DOHH2 (cell line): ENCODE measurements at regions not wholly inside any gene's neighbourhood (a gene's known extent, or its start where the extent isn't known, plus 50 kb on each side); places are given as distances from the start of the nearest gene placed in this dataset.

Experiments used
- H3F3A ChIP-seq: fragments of 200-600 bp; sonication (generic), shearing (Covaris generic); 2 replicates; pipeline ENCODE4 v1.6.0; 2016; ENCODE audit warnings: antibody characterized with exemption, mild to moderate bottlenecking; ENCODE audit not compliant: control insufficient read depth, insufficient read depth
- H3K27ac ChIP-seq: fragments of 200-600 bp; sonication (generic); 2 replicates; pipeline ENCODE4 v1.5.1; 2014; ENCODE audit warnings: low read depth, mild to moderate bottlenecking, low read length, moderate library complexity
- H3K27me3 ChIP-seq: fragments of 200-600 bp; sonication (generic); 2 replicates; pipeline ENCODE4 v1.6.1; 2014; ENCODE audit warnings: mild to moderate bottlenecking, low read length, mixed read lengths; ENCODE audit not compliant: control insufficient read depth
- H3K36me3 ChIP-seq: fragments of 200-600 bp; sonication (generic); 2 replicates; pipeline ENCODE4 v1.6.1; 2014; ENCODE audit warnings: mild to moderate bottlenecking, low read length, moderate library complexity, mixed read lengths; ENCODE audit not compliant: control insufficient read depth
- H3K4me1 ChIP-seq: fragments of 200-600 bp; sonication (generic); 2 replicates; pipeline ENCODE4 v1.6.1; 2014; ENCODE audit warnings: mild to moderate bottlenecking, low read length, mixed read lengths; ENCODE audit not compliant: control insufficient read depth
- H3K4me2 ChIP-seq: fragments of 200-600 bp; sonication (generic); 2 replicates; pipeline ENCODE4 v1.6.0; 2014; ENCODE audit warnings: mild to moderate bottlenecking, low read length, moderate library complexity
- H3K4me3 ChIP-seq: fragments of 200-600 bp; sonication (generic); 2 replicates; pipeline ENCODE4 v1.5.1; 2014; ENCODE audit warnings: mild to moderate bottlenecking, low read length, mixed read lengths
- H3K79me2 ChIP-seq: fragments of 200-600 bp; sonication (generic); 2 replicates; pipeline ENCODE4 v1.6.1; 2014; ENCODE audit warnings: mild to moderate bottlenecking, low read length, mixed read lengths; ENCODE audit not compliant: control insufficient read depth
- H3K9me2 ChIP-seq: fragments of 200-600 bp; sonication (generic); replicated peaks from 2 replicates; pipeline ENCODE4 v1.6.1; 2014; ENCODE audit warnings: mild to moderate bottlenecking, low read length, mixed read lengths; ENCODE audit not compliant: control insufficient read depth
- H3K9me3 ChIP-seq: fragments of 200-600 bp; sonication (generic); 2 replicates; pipeline ENCODE4 v1.6.1; 2014; ENCODE audit warnings: antibody characterized with exemption, low read length, mixed read lengths; ENCODE audit not compliant: control insufficient read depth, insufficient read depth
- H4K20me1 ChIP-seq: fragments of 200-600 bp; sonication (generic); 2 replicates; pipeline ENCODE4 v1.6.0; 2014; ENCODE audit warnings: low read depth, mild to moderate bottlenecking, antibody characterized with exemption, low read length, moderate library complexity; ENCODE audit not compliant: control insufficient read depth, insufficient read depth
- CTCF ChIP-seq: fragments of 200-600 bp; sonication (generic); IDR thresholded peaks from one replicate; pipeline ENCODE4 v1.5.1; 2014; ENCODE audit warnings: antibody characterized with exemption, mild to moderate bottlenecking, low read depth, low read length; ENCODE audit not compliant: poor library complexity, severe bottlenecking
- EZH2phosphoT487 ChIP-seq: fragments of 200-600 bp; sonication (generic); IDR thresholded peaks from 2 replicates; pipeline ENCODE4 v1.6.1; 2017; ENCODE audit warnings: borderline replicate concordance, mild to moderate bottlenecking, antibody characterized with exemption, low read length, moderate library complexity, mixed read lengths

GRCh38 chr4:64969081-64969480 lies 559.8 kb upstream of the TECRL start:
- H3K4me2 ChIP-seq: no peak overlapping the region
- no peaks in the 10 kb centered on the region for H3F3A ChIP-seq
- no peaks in the 10 kb centered on the region for H3K4me1 ChIP-seq
- H3K4me3 ChIP-seq: no peak overlapping the region
- no peaks in the 10 kb centered on the region for H3K36me3 ChIP-seq
- no peaks in the 10 kb centered on the region for H3K9me3 ChIP-seq
- TF ChIP-seq CTCF: no peak
- no peak for TF ChIP-seq EZH2phosphoT487
- H4K20me1 ChIP-seq: no peaks in the 10 kb centered on the region
- no peaks in the 10 kb centered on the region for H3K9me2 ChIP-seq
- H3K79me2 ChIP-seq: no peaks in the 10 kb centered on the region
- no peaks in the 10 kb centered on the region for H3K27me3 ChIP-seq
- no peak overlapping the region for H3K27ac ChIP-seq

DNA sequence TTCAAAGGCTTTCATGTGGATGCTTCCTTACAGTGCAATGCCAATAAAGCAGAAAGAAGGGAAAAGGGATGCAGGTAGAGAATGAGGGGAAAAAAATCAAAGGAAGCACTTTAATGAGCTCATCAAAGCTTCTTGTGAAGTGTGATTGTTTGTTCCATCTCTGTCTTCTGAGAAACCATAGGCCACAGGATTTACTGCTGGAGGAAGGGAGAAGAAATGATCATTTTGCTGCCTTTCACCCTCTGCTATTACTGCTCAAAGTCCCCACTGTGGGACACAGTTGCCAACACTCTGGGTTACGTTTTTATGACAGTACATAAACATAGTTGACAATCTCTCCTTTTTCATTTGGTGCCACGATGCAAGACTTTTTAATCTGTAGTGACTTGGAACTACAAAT lies 558.0 kb upstream of the TECRL start:
- TF ChIP-seq CTCF (no peak), EZH2phosphoT487 (no peak)
- H3K9me2 ChIP-seq: no peaks in the 10 kb centered on the region
- H3K36me3 ChIP-seq: no peaks in the 10 kb centered on the region
- H3K27ac ChIP-seq: no peak overlapping the region
- no peaks in the 10 kb centered on the region for H4K20me1 ChIP-seq
- no peak overlapping the region for H3K4me3 ChIP-seq
- H3K9me3 ChIP-seq: no peaks in the 10 kb centered on the region
- no peaks in the 10 kb centered on the region for H3K27me3 ChIP-seq
- H3K4me1 ChIP-seq: no peaks in the 10 kb centered on the region
- no peaks in the 10 kb centered on the region for H3F3A ChIP-seq
- H3K79me2 ChIP-seq: no peaks in the 10 kb centered on the region
- H3K4me2 ChIP-seq: no peak overlapping the region

DNA sequence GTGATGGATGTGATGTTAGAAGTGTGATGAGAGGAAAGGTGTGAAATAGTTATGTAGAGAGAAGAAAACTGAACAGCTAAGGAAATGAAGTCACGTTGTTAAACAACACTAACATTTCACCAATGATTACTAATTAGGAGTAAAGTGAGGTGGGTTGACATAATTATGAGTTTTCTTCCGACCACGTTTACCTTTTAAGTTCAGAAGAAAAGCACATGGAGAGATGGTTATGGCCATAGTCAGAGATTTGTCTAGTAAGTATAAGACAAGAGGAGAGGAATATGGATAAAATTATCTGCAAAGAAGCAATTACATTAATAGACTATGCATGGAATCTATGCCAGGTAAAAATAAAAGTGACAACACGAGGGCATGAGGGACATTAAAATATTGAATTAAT lies 551.3 kb upstream of the TECRL start:
- Histone ChIP-seq H3K4me2 (no peak overlapping the region), H3F3A (no peaks in the 10 kb centered on the region), H3K4me1 (no peaks in the 10 kb centered on the region), H3K9me3 (no peaks in the 10 kb centered on the region), H4K20me1 (no peaks in the 10 kb centered on the region), H3K27ac (no peak overlapping the region), H3K9me2 (no peaks in the 10 kb centered on the region), H3K79me2 (no peaks in the 10 kb centered on the region), H3K4me3 (no peak overlapping the region), H3K27me3 (no peaks in the 10 kb centered on the region), H3K36me3 (no peaks in the 10 kb centered on the region)
- TF ChIP-seq CTCF (no peak), EZH2phosphoT487 (no peak)

- no peak overlapping the region for H3K27ac ChIP-seq
- H3K36me3 ChIP-seq: no peaks in the 10 kb centered on the region
- H3K9me2 ChIP-seq: no peaks in the 10 kb centered on the region
- H4K20me1 ChIP-seq: no peaks in the 10 kb centered on the region
- TF ChIP-seq CTCF: no peak
- no peak for TF ChIP-seq EZH2phosphoT487
- H3K4me2 ChIP-seq: no peak overlapping the region
- no peaks in the 10 kb centered on the region for H3K79me2 ChIP-seq
- no peaks in the 10 kb centered on the region for H3F3A ChIP-seq
- H3K4me3 ChIP-seq: no peak overlapping the region
- no peaks in the 10 kb centered on the region for H3K27me3 ChIP-seq
- no peaks in the 10 kb centered on the region for H3K4me1 ChIP-seq
- H3K9me3 ChIP-seq: no peaks in the 10 kb centered on the region
These were observed 531.4 kb upstream of the TECRL start for GRCh38 chr4:64940698-64941097.
